B cell (primary cell): ENCODE measurements at regions not wholly inside any gene's neighbourhood (a gene's known extent, or its start where the extent isn't known, plus 50 kb on each side); places are given as distances from the start of the nearest gene placed in this dataset.
"Not testable (repeated sequence)": the region's sequence is repeated elsewhere in the genome, so short reads cannot be mapped to it uniquely, and the experiment has no call there.

Experiments used
- ATAC-seq: fragments of 200-7000 bp; cut with Tn5 transposase; one replicate; pipeline ENCODE4 v1.10.0; 2021; ENCODE audit warnings: low read depth, mild to moderate bottlenecking, moderate number of reproducible peaks, moderate library complexity
- CTCF ChIA-PET: fragments of 350-600 bp; sonication (Branson Sonifier 250); formaldehyde crosslinking; loops from one replicate; lab custom pipeline; 2021; ENCODE audit warnings: antibody characterized with exemption, inconsistent platforms; lab: Charles Lee
- POLR2A ChIA-PET: fragments of 350-600 bp; sonication (Branson Sonifier 250); formaldehyde crosslinking; loops from one replicate; lab custom pipeline; 2021; ENCODE audit warnings: antibody characterized with exemption; lab: Charles Lee
- DNase-seq: peaks from one replicate; pipeline ENCODE4 v3.0.0; 2013
- H2AFZ ChIP-seq: 2 replicates; pipeline ENCODE4 v1.6.1; 2012; ENCODE audit warnings: mild to moderate bottlenecking, low read depth, low read length; ENCODE audit not compliant: insufficient read depth, poor library complexity, severe bottlenecking
- H3K27ac ChIP-seq, 2 donors: 1 replicate in 1 of 2; 2 replicates in 1 of 2; pipeline ENCODE4 v1.5.1; 2012 to 2013; ENCODE audit warnings: low read length in 2 of 2, mild to moderate bottlenecking in 2 of 2, moderate library complexity in 1 of 2
- H3K27me3 ChIP-seq, 4 experiments: fragments of 200-600 bp in 1 of 4; sonication (generic) in 1 of 4; replicated peaks in 1 of 4; 1 replicate in 2 of 4; 2 replicates in 2 of 4; pipeline versions ENCODE4 v1.6.1 to v1.7.0; 2013 to 2016; ENCODE audit warnings: low read length in 3 of 4, mild to moderate bottlenecking in 2 of 4, mixed read lengths in 1 of 4, moderate library complexity in 1 of 4; ENCODE audit not compliant: insufficient read depth in 4 of 4, control insufficient read depth in 3 of 4; ENCODE audit errors: control extremely low read depth in 1 of 4
- H3K36me3 ChIP-seq, 2 experiments: replicated peaks in 1 of 2; 1 replicate in 1 of 2; 2 replicates in 1 of 2; pipeline versions ENCODE4 v1.6.1 to v1.7.1; 2013; ENCODE audit warnings: low read length in 1 of 2; ENCODE audit not compliant: insufficient read depth in 2 of 2, control insufficient read depth in 1 of 2; ENCODE audit errors: control extremely low read depth in 1 of 2, extremely low read depth in 1 of 2
- H3K4me1 ChIP-seq, 2 donors: fragments of 200-600 bp in 1 of 2; sonication (generic) in 1 of 2; 1 replicate in 1 of 2; 2 replicates in 1 of 2; pipeline versions ENCODE4 v1.5.1 to v1.6.1; 2013 to 2017; ENCODE audit warnings: low read length in 2 of 2; ENCODE audit not compliant: control insufficient read depth in 2 of 2, insufficient read depth in 2 of 2
- H3K4me2 ChIP-seq: replicated peaks from 2 replicates; pipeline ENCODE3; 2012; ENCODE audit warnings: mild to moderate bottlenecking, low read depth, low read length; ENCODE audit not compliant: poor library complexity, severe bottlenecking
- H3K4me3 ChIP-seq, 5 experiments: fragments of 200-600 bp in 1 of 5; sonication (generic) in 1 of 5; 1 replicate in 3 of 5; 2 replicates in 2 of 5; pipeline versions ENCODE4 v1.5.1 to v1.7.0; 2011 to 2016; ENCODE audit warnings: low read length in 4 of 5, mild to moderate bottlenecking in 4 of 5, low read depth in 2 of 5, control low read depth in 1 of 5, moderate library complexity in 1 of 5; ENCODE audit not compliant: insufficient read depth in 1 of 5; ENCODE audit errors: control extremely low read depth in 1 of 5, extremely low read depth in 1 of 5
- H3K79me2 ChIP-seq: fragments of 200-600 bp; sonication (generic); one replicate; pipeline ENCODE4 v1.6.0; 2016; ENCODE audit warnings: low read length; ENCODE audit not compliant: control insufficient read depth, insufficient read depth
- H3K9ac ChIP-seq: fragments of 200-600 bp; sonication (generic); 2 replicates; pipeline ENCODE4 v1.6.1; 2017; ENCODE audit warnings: mild to moderate bottlenecking, low read length, moderate library complexity
- H3K9me3 ChIP-seq, 3 donors: one replicate each; pipeline versions ENCODE4 v1.6.1 to v1.7.1; 2013; ENCODE audit warnings: low read length in 2 of 3; ENCODE audit not compliant: control insufficient read depth in 2 of 3, insufficient read depth in 1 of 3; ENCODE audit errors: control extremely low read depth in 1 of 3
- H4K20me1 ChIP-seq: 2 replicates; pipeline ENCODE4 v1.6.0; 2012; ENCODE audit warnings: mild to moderate bottlenecking, low read length; ENCODE audit not compliant: insufficient read depth, control insufficient read depth, poor library complexity, severe bottlenecking
- H3K27ac Mint-ChIP-seq: one replicate; pipeline ENCODE4 v1.8.0; 2021; ENCODE audit warnings: mixed read lengths
- H3K27me3 Mint-ChIP-seq: one replicate; pipeline ENCODE4 v1.8.0; 2021; ENCODE audit warnings: mixed read lengths
- H3K4me1 Mint-ChIP-seq: one replicate; pipeline ENCODE4 v1.8.0; 2021; ENCODE audit warnings: mixed read lengths
- H3K4me3 Mint-ChIP-seq: one replicate; pipeline ENCODE4 v1.8.0; 2021; ENCODE audit warnings: mixed read lengths
- H3K9me3 Mint-ChIP-seq: one replicate; pipeline ENCODE4 v1.8.0; 2022; ENCODE audit warnings: mixed read lengths; ENCODE audit not compliant: insufficient read depth
- CTCF ChIP-seq: fragments of 200-600 bp; IDR thresholded peaks from one replicate; pipeline ENCODE4 v1.8.0; 2022; ENCODE audit warnings: antibody characterized with exemption, mild to moderate bottlenecking
- EZH2 ChIP-seq: IDR thresholded peaks from 2 replicates; pipeline ENCODE4 v1.6.1; 2012; ENCODE audit warnings: borderline replicate concordance, low read depth, mild to moderate bottlenecking, moderate library complexity, low read length; ENCODE audit not compliant: insufficient read depth, poor library complexity, severe bottlenecking
- WGBS: methylation state at CpG from one replicate; pipeline ENCODE4 v1.1.5; 2013; ENCODE audit warnings: missing lambda C conversion rate; ENCODE audit not compliant: insufficient coverage; 5-methylcytosine and 5-hydroxymethylcytosine counted together
- intact Hi-C: fragments of 100-400 bp; cut with micrococcal nuclease; formaldehyde crosslinking; loops from one replicate; pipeline ENCODE4 v1.10.0; 2022

- Histone ChIP-seq H3K9ac (no peak overlapping the region), H3K4me1 (no peaks in the 10 kb centered on the region), H3K79me2 (no peaks in the 10 kb centered on the region), H2AFZ (no peak overlapping the region), H3K27ac (no peak overlapping the region), H3K27me3 (no peaks in the 10 kb centered on the region), H3K36me3 (no peaks in the 10 kb centered on the region), H3K9me3 (no peaks in the 10 kb centered on the region), H3K4me3 (no peak overlapping the region), H3K4me2 (no peak overlapping the region), H4K20me1 (no peaks in the 10 kb centered on the region)
- intact Hi-C loops: no loop called here
- ChIA-PET CTCF (no interaction called here), POLR2A (no interaction called here)
- no peak for DNase-seq
- no peaks in the 10 kb centered on the region for H3K27me3 Mint-ChIP-seq
- no peak for ATAC-seq
- H3K27ac Mint-ChIP-seq: no peak overlapping the region
- H3K4me1 Mint-ChIP-seq: no peaks in the 10 kb centered on the region
- 65% methylated on average over 29 of the region's 46 CpGs for WGBS
- TF ChIP-seq CTCF: no peak
- TF ChIP-seq EZH2: no peak
- H3K9me3 Mint-ChIP-seq: no peaks in the 10 kb centered on the region
- H3K4me3 Mint-ChIP-seq: no peak overlapping the region
Observed at GRCh38 chr2:131724019-131724418, 196.3 kb downstream of the CCDC74A start.

GRCh38 chr2:131728451-131728850 lies 200.8 kb downstream of the CCDC74A start:
- H3K9me3 Mint-ChIP-seq, H3K27ac Mint-ChIP-seq, H3K27me3 ChIP-seq, H3K27ac ChIP-seq, H2AFZ ChIP-seq, H4K20me1 ChIP-seq, DNase-seq, H3K27me3 Mint-ChIP-seq, POLR2A ChIA-PET, H3K4me1 ChIP-seq, H3K4me2 ChIP-seq, H3K4me1 Mint-ChIP-seq, ATAC-seq, H3K79me2 ChIP-seq, H3K36me3 ChIP-seq, H3K9ac ChIP-seq, CTCF ChIA-PET, H3K9me3 ChIP-seq, H3K4me3 Mint-ChIP-seq, H3K4me3 ChIP-seq, intact Hi-C loops: not testable (repeated sequence)

GRCh38 chr2:131733530-131733929 lies 205.8 kb downstream of the CCDC74A start:
- H3K27me3 Mint-ChIP-seq, ATAC-seq, H3K27me3 ChIP-seq, H3K4me2 ChIP-seq, H3K36me3 ChIP-seq, H3K27ac ChIP-seq, DNase-seq, POLR2A ChIA-PET, intact Hi-C loops, H2AFZ ChIP-seq, H3K4me3 Mint-ChIP-seq, H3K9ac ChIP-seq, H3K9me3 ChIP-seq, H3K4me1 ChIP-seq, H3K4me3 ChIP-seq, H4K20me1 ChIP-seq, H3K27ac Mint-ChIP-seq, H3K79me2 ChIP-seq, CTCF ChIA-PET, H3K9me3 Mint-ChIP-seq, H3K4me1 Mint-ChIP-seq: not testable (repeated sequence)
- WGBS: no CpG with 5 or more reads among the region's 1 CpG
